Esophagus muscularis mucosa (tissue), 4 donors: ENCODE measurements at regions not wholly inside any gene's neighbourhood (a gene's known extent, or its start where the extent isn't known, plus 50 kb on each side); places are given as distances from the start of the nearest gene placed in this dataset.

ENCODE experiments used
- DNase-seq: peaks from one replicate; pipeline ENCODE4 v3.0.0-alpha.2; 2017; ENCODE audit errors: extremely low spot score
- H3K27ac ChIP-seq, 4 donors: fragments of 200-600 bp; sonication (generic); replicated peaks in 1 of 4; 1 replicate in 3 of 4; 2 replicates in 1 of 4; pipeline ENCODE4 v1.5.1; 2016 to 2019; ENCODE audit warnings: mild to moderate bottlenecking in 1 of 4
- H3K27me3 ChIP-seq, 4 donors: fragments of 200-600 bp; sonication (generic); one replicate each; pipeline versions ENCODE4 v1.5.1 to v1.6.0; 2016 to 2019
- H3K36me3 ChIP-seq, 4 donors: fragments of 200-600 bp; sonication (generic); one replicate each; pipeline ENCODE4 v1.5.1; 2016 to 2019
- H3K4me1 ChIP-seq, 4 donors: fragments of 200-600 bp; sonication (generic); one replicate each; pipeline ENCODE4 v1.5.1; 2016 to 2019
- H3K4me3 ChIP-seq, 4 donors: fragments of 200-600 bp; sonication (generic); 1 replicate in 2 of 4; 2 replicates in 2 of 4; pipeline ENCODE4 v1.5.1; 2016 to 2019; ENCODE audit warnings: mild to moderate bottlenecking in 4 of 4, moderate library complexity in 1 of 4
- H3K9me3 ChIP-seq, 4 donors: fragments of 200-600 bp; sonication (generic); 1 replicate in 3 of 4; 2 replicates in 1 of 4; pipeline ENCODE4 v1.5.1; 2016 to 2019
- CTCF ChIP-seq, 3 experiments: fragments of 200-600 bp in 2 of 3; fragments of 450-650 bp in 1 of 3; sonication (generic) in 2 of 3; IDR thresholded peaks; one replicate each; pipeline ENCODE4 v1.5.1; 2017 to 2019; ENCODE audit warnings: antibody characterized with exemption in 3 of 3, mild to moderate bottlenecking in 2 of 3, moderate library complexity in 1 of 3
- EP300 ChIP-seq: sonication (generic); formaldehyde crosslinking; IDR thresholded peaks from one replicate; pipeline ENCODE4 v1.6.1; 2017; ENCODE audit warnings: antibody characterized with exemption
- POLR2A ChIP-seq: fragments of 450-650 bp; IDR thresholded peaks from one replicate; pipeline ENCODE4 v1.6.1; 2017; ENCODE audit warnings: antibody characterized with exemption, moderate library complexity, mild to moderate bottlenecking, low read depth
- POLR2AphosphoS5 ChIP-seq, 2 donors: sonication (generic); formaldehyde crosslinking; IDR thresholded peaks; one replicate each; pipeline ENCODE4 v1.6.1; 2017; ENCODE audit warnings: antibody characterized with exemption in 2 of 2
- WGBS: methylation state at CpG from one replicate; pipeline ENCODE4 v1.1.5; 2018; 5-methylcytosine and 5-hydroxymethylcytosine counted together
- intact Hi-C: fragments of 100-400 bp; cut with DNase I; formaldehyde crosslinking; loops from one replicate; pipeline ENCODE4 v1.15.1; 2023

GRCh38 chr3:34351882-34352777 lies 553.7 kb downstream of the PDCD6IP start:
- DNase-seq: no peak
- Histone ChIP-seq H3K36me3 (no peaks in the 10 kb centered on the region), H3K9me3 (no peaks in the 10 kb centered on the region), H3K27me3 (no peaks in the 10 kb centered on the region), H3K4me3 (no peak overlapping the region), H3K4me1 (no peaks in the 10 kb centered on the region), H3K27ac (no peak overlapping the region)
- TF ChIP-seq POLR2A (no peak), EP300 (no peak), CTCF (IDR thresholded peaks at IDR 0.05) (no peak), POLR2AphosphoS5 (IDR thresholded peaks at IDR 0.05) (no peak)
- WGBS: 46% methylated on average over 5 of the region's 5 CpGs
- intact Hi-C loops: no loop called here

GRCh38 chr3:34352778-34353331 lies 554.4 kb downstream of the PDCD6IP start:
- H3K9me3 ChIP-seq: no peaks in the 10 kb centered on the region
- no peaks in the 10 kb centered on the region for H3K27me3 ChIP-seq
- intact Hi-C loops: no loop called here
- no peak for TF ChIP-seq POLR2A
- TF ChIP-seq POLR2AphosphoS5 (IDR thresholded peaks at IDR 0.05): no peak
- TF ChIP-seq CTCF (IDR thresholded peaks at IDR 0.05): no peak
- TF ChIP-seq EP300: no peak
- H3K27ac ChIP-seq: no peak overlapping the region
- WGBS: 97% methylated on average over 2 of the region's 2 CpGs
- no peak for DNase-seq
- no peak overlapping the region for H3K4me3 ChIP-seq
- no peaks in the 10 kb centered on the region for H3K36me3 ChIP-seq
- no peaks in the 10 kb centered on the region for H3K4me1 ChIP-seq

- WGBS: 77% methylated on average over 3 of the region's 4 CpGs
- no peak for DNase-seq
- intact Hi-C loops: no loop called here
These were observed 559.0 kb downstream of the PDCD6IP start for GRCh38 chr3:34357461-34357860.

GRCh38 chr3:34359064-34359463 lies 560.6 kb downstream of the PDCD6IP start:
- Histone ChIP-seq H3K4me1 (no peaks in the 10 kb centered on the region), H3K9me3 (no peaks in the 10 kb centered on the region), H3K27me3 (no peaks in the 10 kb centered on the region), H3K27ac (no peak overlapping the region), H3K4me3 (no peak overlapping the region), H3K36me3 (no peaks in the 10 kb centered on the region)
- intact Hi-C loops: no loop called here
- no peak for TF ChIP-seq POLR2AphosphoS5 (IDR thresholded peaks at IDR 0.05)
- TF ChIP-seq EP300: no peak
- TF ChIP-seq POLR2A: no peak
- WGBS: 94% methylated on average over 2 of the region's 2 CpGs
- no peak for DNase-seq

More at GRCh38 chr3:34357461-34357860, 559.0 kb downstream of the PDCD6IP start:
- Histone ChIP-seq H3K4me1 (no peaks in the 10 kb centered on the region), H3K4me3 (no peak overlapping the region), H3K36me3 (no peaks in the 10 kb centered on the region), H3K27ac (no peak overlapping the region), H3K27me3 (no peaks in the 10 kb centered on the region), H3K9me3 (no peaks in the 10 kb centered on the region)
- TF ChIP-seq POLR2AphosphoS5 (IDR thresholded peaks at IDR 0.05): no peak
- TF ChIP-seq EP300: no peak
- no peak for TF ChIP-seq CTCF (IDR thresholded peaks at IDR 0.05)
- no peak for TF ChIP-seq POLR2A

GRCh38 chr3:34360713-34361112 lies 562.3 kb downstream of the PDCD6IP start:
- H3K4me1 ChIP-seq: no peaks in the 10 kb centered on the region
- WGBS: 86% methylated on average over 5 of the region's 5 CpGs
- no peak overlapping the region for H3K4me3 ChIP-seq
- no peaks in the 10 kb centered on the region for H3K27me3 ChIP-seq
- TF ChIP-seq CTCF (IDR thresholded peaks at IDR 0.05): no peak
- no peak for TF ChIP-seq POLR2AphosphoS5 (IDR thresholded peaks at IDR 0.05)
- no peak for TF ChIP-seq EP300
- no peak for TF ChIP-seq POLR2A
- no peak for DNase-seq
- intact Hi-C loops: no loop called here
- no peaks in the 10 kb centered on the region for H3K9me3 ChIP-seq
- no peak overlapping the region for H3K27ac ChIP-seq
- H3K36me3 ChIP-seq: no peaks in the 10 kb centered on the region
